ENCODE measurements at regions not wholly inside any gene's neighbourhood (a gene's known extent, or its start where the extent isn't known, plus 50 kb on each side); places are given as distances from the start of the nearest gene placed in this dataset.

- TF ChIP-seq POLR2A (IDR thresholded peaks at IDR 0.05) (no peak), CTCF (IDR thresholded peaks at IDR 0.05) (no peak)
Observed at GRCh38 chr7:46011059-46011458, 90.0 kb upstream of the IGFBP3 start.
